GM21576 (cell line): ENCODE measurements at regions not wholly inside any gene's neighbourhood (a gene's known extent, or its start where the extent isn't known, plus 50 kb on each side); places are given as distances from the start of the nearest gene placed in this dataset.

Source experiments
- ATAC-seq: cut with Tn5 transposase; IDR thresholded peaks from one replicate; pipeline ENCODE4 v1.9.1; 2021; ENCODE audit warnings: mild to moderate bottlenecking, moderate library complexity; ENCODE audit not compliant: unreplicated experiment

DNA sequence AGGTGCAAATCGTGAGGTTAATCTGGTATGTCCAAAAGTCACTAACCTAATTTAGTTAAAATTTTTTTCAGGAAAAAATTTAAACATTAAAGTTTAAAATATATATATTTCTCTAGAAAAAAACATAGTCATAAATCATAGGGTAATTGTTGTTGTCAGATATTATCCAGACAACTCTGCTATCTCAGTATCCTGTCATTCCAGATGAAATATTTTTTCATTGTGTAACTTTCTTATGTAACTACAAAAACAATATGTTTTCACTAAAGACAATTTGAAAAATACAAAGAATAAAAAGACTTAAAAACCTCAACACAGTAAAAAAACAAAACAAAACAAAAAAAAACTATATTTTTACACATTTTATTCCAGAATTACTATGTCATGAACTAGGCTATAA lies 57.6 kb downstream of the TENT5A start:
- ATAC-seq, result no peak

- no peak for ATAC-seq
Measured at GRCh38 chr6:81694207-81694606, 58.3 kb downstream of the TENT5A start.

GRCh38 chr6:81693266-81693665 lies 59.2 kb downstream of the TENT5A start:
- no peak for ATAC-seq

GRCh38 chr6:81690073-81690472 lies 62.4 kb downstream of the TENT5A start:
- no peak for ATAC-seq

DNA sequence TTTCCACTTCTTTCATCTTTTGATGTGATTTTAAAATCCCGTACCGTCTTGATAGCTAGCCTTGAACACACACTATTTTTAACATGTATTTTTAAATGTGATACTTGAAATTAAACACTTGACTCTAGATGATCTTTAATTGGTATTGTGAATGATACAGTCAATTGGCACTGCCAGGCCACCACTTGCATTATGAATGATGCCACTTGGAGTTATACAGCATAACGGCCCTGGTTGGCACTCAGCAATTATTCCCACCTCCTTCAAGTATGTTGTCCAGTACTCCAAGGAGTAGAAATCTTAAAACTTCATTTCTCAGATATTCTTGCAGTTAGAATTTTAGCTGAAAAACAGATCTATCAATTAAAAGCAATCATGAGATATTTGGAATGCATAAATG lies 62.9 kb downstream of the TENT5A start:
- no peak for ATAC-seq

DNA sequence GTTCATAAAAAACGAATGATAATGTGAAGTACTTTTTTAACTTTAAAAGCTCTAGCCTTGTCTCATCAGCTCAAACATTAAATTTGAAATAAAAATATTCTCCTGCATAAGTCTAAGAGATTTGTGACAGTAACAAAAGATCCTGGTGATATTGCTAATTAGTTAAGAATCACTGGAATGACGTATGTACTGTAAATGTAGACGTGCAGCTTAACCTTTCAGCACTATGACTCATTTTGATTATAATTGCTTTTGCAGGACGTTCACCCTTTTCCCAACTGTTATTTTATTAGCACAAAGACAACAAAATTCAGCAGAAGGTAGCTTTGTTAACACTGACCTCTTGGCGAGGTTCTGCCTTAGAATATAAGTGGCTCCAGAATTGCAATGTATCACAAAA lies 68.6 kb downstream of the TENT5A start:
- no peak for ATAC-seq

GRCh38 chr6:81682858-81683620 lies 69.4 kb downstream of the TENT5A start:
- no peak for ATAC-seq

DNA sequence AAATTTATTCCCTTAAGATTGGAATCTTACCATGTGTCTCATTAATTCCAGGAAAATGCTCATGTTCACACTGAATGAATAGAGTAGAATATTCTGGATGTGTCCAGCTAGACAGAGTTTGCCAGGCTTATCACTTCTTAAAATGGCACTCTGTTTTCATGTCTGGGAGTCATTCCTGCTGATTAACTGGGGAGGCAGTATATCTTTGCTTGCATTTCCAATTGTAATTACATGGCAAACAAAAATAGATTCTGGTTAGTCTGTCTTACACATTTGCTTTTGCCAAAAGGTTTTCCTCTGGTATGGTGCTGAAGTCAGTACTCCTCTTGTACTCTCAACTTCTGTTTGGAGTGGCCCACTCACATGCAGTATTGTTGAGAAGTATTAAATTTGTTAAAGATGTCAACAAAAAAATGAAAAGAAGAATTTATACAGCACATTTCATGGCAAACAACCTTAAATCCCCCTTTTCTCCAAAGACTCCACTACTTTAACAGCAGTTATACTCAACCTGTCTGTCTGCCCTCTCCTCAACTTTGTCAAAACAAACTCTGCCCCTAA lies 70.2 kb downstream of the TENT5A start:
- no peak for ATAC-seq

DNA sequence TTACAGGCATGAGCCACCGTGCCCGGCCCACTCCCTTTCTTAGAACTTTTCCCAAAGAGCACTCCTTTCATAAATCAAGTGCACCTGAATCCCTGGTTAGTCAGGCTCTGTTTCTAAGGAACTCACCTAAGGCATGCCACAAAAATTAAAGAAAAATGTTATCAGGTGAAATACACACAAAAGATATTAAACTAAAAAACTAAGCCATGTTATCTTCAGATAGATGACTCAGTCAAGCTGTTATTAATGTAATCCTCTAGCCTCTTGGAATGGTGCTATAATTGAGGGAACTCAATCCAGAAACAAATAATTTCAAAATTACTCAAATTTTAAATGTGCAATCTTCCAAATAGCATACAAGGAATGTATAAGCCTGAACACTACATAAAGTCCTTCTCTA lies 83.0 kb downstream of the TENT5A start:
- ATAC-seq, result no peak

- ATAC-seq, result no peak
Measured at GRCh38 chr6:81668615-81669047, 83.8 kb downstream of the TENT5A start.

GRCh38 chr6:81666481-81666880 lies 86.0 kb downstream of the TENT5A start:
- no peak for ATAC-seq

- ATAC-seq, result no peak
Measured at GRCh38 chr6:81656231-81656630, 96.2 kb downstream of the TENT5A start.

DNA sequence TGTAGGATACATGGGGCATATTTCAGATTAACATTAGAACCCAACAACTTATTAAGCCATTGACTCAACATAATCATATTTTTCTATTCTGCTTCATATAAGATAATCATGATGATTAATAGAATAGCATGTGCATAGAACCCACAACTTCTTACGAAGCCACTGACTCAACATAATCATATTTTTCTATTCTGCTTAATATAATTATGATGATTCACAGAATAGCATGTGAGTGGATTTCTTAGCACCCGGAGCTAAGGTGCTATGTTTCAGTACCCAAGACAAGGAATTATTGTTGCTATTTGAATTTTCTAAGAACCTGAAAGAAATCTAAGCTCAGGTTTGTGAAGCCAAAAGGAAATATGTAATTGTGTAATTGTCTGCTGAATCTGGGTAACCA lies 96.8 kb downstream of the TENT5A start:
- ATAC-seq, result no peak

DNA sequence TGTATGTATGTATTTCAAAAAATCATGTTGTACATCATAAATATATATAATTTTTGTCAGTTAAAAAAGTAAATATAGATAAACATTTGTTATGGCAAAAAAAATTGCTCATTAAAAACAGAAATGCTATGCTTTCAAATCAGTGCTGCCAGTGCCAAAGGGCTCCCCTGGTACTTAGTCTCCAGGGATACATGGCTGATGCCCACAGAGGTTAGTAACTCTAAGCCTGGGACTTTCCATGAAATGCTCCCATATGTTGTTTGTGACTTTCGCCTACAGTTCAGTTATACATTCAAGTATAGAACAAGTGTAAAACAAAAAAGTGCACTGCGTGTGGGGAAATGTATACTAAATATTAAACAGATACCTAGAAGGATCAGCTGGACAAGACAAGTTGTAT lies 104.0 kb downstream of the TENT5A start:
- ATAC-seq, result no peak

- no peak for ATAC-seq
Measured at GRCh38 chr6:81643156-81643555, 109.3 kb downstream of the TENT5A start.

DNA sequence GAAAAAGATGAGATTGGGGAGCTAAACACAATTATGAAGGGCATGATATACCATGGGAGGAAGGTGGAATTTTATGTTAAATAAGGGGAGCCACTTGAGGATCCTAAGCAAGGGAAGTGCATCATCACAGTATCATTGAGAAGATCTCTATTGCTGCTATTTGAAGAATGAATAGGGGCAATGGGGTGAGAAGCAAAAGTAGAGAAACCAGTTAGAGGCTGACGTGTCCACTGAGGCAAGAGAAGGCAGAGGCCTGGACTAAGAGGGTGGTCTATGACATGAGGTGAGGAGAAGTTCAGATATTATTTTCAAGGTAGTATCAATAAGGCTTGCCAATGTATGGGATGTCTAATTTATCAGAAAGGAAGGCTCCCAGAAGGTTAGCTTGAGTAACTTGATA lies 111.6 kb downstream of the TENT5A start:
- no peak for ATAC-seq

- ATAC-seq, result no peak
Measured at GRCh38 chr6:81640126-81640525, 112.4 kb downstream of the TENT5A start.

DNA sequence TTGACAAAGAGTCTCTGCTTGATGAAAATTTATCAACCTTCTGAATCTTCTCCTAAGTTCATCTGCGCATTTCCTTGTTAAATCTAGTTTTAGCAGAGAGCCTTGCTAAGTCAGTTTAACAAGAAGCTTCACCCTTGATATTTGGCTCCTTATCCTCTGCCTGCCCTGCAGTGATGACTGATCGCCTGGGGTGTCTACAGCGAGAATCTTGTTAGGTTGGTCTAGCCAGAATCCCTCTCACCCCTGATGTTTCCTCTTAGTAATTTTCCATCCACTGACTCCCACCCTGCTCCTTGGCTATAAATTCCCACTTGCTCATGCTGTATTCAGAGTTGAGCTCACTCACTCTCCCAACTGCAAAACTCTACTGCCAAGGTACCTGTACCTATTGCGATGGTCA lies 114.1 kb downstream of the TENT5A start:
- no peak for ATAC-seq

DNA sequence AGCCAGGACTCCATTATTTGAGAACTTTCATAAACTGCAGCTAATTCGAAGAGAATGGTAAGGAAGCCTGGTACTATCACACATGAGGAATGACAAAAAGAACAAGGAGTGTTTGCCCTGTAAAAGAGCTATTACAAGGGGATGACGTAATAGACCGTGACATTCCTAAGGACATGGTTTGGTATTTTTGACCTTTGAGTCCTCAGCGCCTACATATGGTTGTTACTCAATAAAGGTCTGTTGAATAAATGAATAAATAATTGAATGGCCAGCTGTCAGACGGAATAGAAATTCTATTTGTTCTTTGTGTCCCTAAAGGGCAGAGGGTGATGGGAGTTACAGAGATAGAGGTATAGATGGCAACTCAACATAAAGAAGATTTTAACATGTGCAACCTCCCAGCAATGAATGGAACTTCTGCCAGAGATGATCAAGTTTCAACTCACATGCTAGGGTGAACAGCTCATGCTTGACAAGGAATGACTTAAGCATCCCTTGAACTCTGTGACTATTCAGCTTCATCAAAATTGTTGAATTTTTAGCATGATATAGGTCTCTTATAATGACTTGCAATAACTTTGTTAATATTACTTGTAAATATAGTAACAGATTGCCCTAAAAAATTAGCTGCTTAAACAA lies 115.4 kb downstream of the TENT5A start:
- no peak for ATAC-seq

DNA sequence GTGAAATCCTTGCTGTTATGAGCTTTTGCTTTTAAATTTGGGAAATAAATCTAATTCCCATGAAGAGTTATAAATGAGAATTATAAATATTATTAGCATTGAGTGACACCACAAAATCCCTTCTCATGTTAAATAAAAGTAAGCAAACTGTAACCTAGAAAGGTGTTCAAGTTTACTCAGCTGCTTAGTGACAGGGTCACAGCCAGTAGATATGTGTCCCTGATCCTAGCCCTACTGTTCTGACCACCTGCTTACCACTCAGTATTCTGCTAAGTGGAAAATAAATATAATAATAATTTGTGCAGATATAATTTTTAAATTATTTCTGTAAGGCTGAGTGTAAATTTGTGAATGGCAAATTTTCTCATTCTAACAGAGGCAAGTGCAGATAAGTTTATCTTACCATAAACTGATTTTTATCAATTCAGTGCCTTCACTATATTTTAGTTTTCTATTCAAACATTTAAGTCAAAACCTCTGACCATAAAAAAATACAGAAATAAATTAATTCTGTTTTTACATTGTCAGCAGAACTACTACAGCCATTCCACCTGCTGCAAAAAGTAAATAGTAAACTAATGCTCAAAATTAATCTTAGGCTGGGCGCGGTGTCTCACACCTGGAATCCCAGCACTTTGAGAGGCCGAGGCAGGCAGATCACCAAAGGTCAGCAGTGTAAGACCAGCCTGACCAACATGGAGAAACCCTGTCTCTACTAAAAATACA lies 118.2 kb downstream of the TENT5A start:
- no peak for ATAC-seq

DNA sequence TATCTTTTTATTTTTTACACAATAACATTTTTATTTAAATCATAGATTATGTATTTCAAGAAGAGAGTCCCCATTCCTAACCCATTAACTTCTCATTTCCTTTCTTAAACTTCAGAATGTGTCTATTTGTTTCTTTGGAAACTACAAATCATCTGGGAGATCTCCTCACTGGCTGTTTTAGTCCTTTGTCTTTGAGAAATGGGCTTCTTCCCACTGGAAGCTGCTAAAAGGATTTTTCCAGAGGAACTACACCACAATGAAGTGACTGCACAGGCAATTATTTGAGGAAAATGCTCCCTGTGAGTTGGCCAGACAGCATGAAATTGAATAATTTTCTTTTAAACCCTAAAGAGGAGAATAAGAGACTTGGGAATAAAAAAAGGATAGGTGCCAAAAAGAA lies 119.1 kb downstream of the TENT5A start:
- no peak for ATAC-seq

- no peak for ATAC-seq
Measured at GRCh38 chr6:81630719-81631118, 121.8 kb downstream of the TENT5A start.
